ENCODE measurements at regions not wholly inside any gene's neighbourhood (a gene's known extent, or its start where the extent isn't known, plus 50 kb on each side); places are given as distances from the start of the nearest gene placed in this dataset.

DNA sequence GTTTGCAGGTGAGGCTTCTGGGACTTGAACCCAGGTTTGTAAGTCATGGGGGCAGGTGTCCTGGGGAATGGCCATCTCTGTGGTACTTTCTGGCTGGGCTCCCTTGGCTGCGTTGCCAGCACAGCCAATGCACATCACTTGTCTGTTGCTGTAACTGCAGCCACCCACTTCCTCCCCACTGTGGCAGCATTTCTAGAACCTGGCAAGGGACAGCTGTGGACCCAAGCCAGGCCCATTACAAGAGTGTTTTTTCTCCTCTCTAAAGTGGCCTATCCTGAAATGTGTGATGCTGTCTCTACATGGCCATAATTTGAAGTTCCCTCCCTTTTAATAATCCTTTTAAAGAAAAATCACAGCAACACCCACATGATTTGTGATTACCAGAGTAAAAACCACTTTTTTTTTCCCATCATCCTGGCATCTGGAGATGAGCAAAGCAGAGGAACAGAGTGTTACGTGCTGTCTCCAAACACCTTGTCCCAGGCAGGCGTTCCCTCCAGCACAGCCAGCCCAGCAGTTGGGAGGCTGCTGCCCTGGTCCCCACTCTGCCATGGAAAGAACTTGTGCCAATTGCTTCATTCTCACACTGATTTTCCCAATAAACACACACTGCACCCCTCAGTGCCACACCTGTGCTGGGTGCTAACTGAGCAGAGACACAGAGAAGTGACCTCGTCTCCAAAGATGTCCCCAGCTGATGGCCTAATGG, 360.6 kb upstream of the USP24 start (continued):
- TF ChIP-seq KLF6 (CRISPR knock-in tag; IDR thresholded peaks at IDR 0.05): no peak
- TF ChIP-seq, protein P1, sequence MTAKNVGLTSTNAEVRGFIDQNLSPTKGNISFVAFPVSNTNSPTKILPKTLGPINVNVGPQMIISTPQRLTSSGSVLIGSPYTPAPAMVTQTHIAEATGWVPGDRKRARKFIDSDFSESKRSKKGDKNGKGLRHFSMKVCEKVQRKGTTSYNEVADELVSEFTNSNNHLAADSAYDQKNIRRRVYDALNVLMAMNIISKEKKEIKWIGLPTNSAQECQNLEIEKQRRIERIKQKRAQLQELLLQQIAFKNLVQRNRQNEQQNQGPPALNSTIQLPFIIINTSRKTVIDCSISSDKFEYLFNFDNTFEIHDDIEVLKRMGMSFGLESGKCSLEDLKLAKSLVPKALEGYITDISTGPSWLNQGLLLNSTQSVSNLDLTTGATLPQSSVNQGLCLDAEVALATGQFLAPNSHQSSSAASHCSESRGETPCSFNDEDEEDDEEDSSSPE (CRISPR knock-in tag; IDR thresholded peaks at IDR 0.05): no peak
- TF ChIP-seq, protein P2, sequence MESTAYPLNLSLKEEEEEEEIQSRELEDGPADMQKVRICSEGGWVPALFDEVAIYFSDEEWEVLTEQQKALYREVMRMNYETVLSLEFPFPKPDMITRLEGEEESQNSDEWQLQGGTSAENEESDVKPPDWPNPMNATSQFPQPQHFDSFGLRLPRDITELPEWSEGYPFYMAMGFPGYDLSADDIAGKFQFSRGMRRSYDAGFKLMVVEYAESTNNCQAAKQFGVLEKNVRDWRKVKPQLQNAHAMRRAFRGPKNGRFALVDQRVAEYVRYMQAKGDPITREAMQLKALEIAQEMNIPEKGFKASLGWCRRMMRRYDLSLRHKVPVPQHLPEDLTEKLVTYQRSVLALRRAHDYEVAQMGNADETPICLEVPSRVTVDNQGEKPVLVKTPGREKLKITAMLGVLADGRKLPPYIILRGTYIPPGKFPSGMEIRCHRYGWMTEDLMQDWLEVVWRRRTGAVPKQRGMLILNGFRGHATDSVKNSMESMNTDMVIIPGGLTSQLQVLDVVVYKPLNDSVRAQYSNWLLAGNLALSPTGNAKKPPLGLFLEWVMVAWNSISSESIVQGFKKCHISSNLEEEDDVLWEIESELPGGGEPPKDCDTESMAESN (CRISPR knock-in tag; conservative IDR thresholded peaks at IDR 0.05): no peak
- TF ChIP-seq ZNF3 (CRISPR knock-in tag; IDR thresholded peaks at IDR 0.05): no peak
- no peak for TF ChIP-seq PHB2 (IDR thresholded peaks at IDR 0.05; ENCODE audit: partially characterized antibody)
- TF ChIP-seq, protein P3, sequence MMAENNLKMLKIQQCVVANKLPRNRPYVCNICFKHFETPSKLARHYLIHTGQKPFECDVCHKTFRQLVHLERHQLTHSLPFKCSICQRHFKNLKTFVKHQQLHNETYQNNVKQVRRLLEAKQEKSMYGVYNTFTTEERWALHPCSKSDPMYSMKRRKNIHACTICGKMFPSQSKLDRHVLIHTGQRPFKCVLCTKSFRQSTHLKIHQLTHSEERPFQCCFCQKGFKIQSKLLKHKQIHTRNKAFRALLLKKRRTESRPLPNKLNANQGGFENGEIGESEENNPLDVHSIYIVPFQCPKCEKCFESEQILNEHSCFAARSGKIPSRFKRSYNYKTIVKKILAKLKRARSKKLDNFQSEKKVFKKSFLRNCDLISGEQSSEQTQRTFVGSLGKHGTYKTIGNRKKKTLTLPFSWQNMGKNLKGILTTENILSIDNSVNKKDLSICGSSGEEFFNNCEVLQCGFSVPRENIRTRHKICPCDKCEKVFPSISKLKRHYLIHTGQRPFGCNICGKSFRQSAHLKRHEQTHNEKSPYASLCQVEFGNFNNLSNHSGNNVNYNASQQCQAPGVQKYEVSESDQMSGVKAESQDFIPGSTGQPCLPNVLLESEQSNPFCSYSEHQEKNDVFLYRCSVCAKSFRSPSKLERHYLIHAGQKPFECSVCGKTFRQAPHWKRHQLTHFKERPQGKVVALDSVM (CRISPR knock-in tag; IDR thresholded peaks at IDR 0.05): no peak

DNA sequence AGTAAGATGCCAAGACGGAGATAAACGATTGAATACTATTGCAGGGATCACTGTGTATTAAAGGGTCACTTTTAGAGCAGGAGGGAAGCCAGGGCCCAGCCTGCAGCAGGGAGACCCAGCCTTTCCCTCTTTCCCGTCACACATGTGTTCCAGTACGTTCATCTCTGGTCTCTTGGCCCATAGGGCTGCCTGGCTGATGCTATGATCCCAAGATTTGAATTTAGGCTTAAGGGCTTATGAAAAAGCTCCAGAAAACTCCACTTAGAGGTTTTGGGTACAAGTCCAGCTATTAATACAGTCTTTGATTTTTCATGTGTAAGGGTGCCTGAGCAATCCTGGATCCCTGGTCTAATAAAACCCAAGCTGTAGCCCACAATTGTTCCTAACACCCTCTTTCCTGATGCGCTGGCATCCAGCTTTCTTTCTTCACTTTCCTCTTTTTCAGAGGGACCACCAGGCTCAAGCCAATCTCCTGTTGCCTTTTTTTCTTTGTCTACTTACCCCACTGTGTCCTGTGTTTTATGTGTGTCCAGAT, 359.6 kb upstream of the USP24 start:
- Histone ChIP-seq H3K79me2 (ENCODE audit: insufficient read depth, low read length) (no peaks in the 10 kb centered on the region), H3K27ac (ENCODE audit: extremely low read length, insufficient read depth, low read length) (no peak overlapping the region), H3K4me1 (ENCODE audit: insufficient read depth, low read length) (no peaks in the 10 kb centered on the region), H3K4me3 (replicated peaks in 1 of 3; ENCODE audit: insufficient read depth in 1 of 3, low read depth in 2 of 3, low read length in 3 of 3) (no peak overlapping the region), H3K9me3 (ENCODE audit: low read length) (no peaks in the 10 kb centered on the region), H4K20me1 (ENCODE audit: insufficient read depth, low read length) (no peaks in the 10 kb centered on the region), H3K4me2 (ENCODE audit: low read depth, low read length) (no peak overlapping the region), H2AFZ (ENCODE audit: low read length) (no peak overlapping the region), H3K9ac (ENCODE audit: insufficient read depth, low read depth, low read length) (no peak overlapping the region), H3K36me3 (replicated peaks in 1 of 2; ENCODE audit: control insufficient read depth in 1 of 2, insufficient read depth in 2 of 2, low read length in 2 of 2) (no peaks in the 10 kb centered on the region), H3K27me3 (ENCODE audit: control insufficient read depth in 1 of 2, insufficient read depth in 2 of 2, low read length in 2 of 2) (peaks cover 0 to 1% of the 10 kb centered on the region in 2 experiments; a peak in 1 of 5 replicates)
- CTCF ChIA-PET (ENCODE audit: low intra/inter-chr PET ratio, low total read pairs): no interaction called here
- POLR2A ChIA-PET: no interaction called here
- 69% methylated on average over 5 of the region's 5 CpGs for WGBS (ENCODE audit: low lambda C conversion rate)
- in situ Hi-C loops (cut with HindIII; ENCODE audit: extremely low pct_ligation_motif_present, low pct_unique_long_range_greater_than_20kb) (no loop called here), intact Hi-C loops (cut with micrococcal nuclease; ENCODE audit: unreplicated experiment) (no loop called here)
- ATAC-seq (no peak), DNase-seq (ENCODE audit: low spot score) (no peak), FAIRE-seq (no peak)
- no TSS peak for BruUV-seq (replicated peaks)
- TF ChIP-seq HCFC1 (IDR thresholded peaks at IDR 0.05; ENCODE audit: low read depth, low read length) (no peak), CEBPB (IDR thresholded peaks at IDR 0.05; ENCODE audit: borderline replicate concordance, low read depth, low read length) (no peak), ZNF746 (CRISPR knock-in tag; IDR thresholded peaks at IDR 0.05) (no peak)
- TF ChIP-seq, protein P4, sequence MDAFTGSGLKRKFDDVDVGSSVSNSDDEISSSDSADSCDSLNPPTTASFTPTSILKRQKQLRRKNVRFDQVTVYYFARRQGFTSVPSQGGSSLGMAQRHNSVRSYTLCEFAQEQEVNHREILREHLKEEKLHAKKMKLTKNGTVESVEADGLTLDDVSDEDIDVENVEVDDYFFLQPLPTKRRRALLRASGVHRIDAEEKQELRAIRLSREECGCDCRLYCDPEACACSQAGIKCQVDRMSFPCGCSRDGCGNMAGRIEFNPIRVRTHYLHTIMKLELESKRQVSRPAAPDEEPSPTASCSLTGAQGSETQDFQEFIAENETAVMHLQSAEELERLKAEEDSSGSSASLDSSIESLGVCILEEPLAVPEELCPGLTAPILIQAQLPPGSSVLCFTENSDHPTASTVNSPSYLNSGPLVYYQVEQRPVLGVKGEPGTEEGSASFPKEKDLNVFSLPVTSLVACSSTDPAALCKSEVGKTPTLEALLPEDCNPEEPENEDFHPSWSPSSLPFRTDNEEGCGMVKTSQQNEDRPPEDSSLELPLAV (CRISPR knock-in tag; conservative IDR thresholded peaks at IDR 0.05; ENCODE audit: low read depth): no peak
